HL-60 (cell line): ENCODE measurements at regions not wholly inside any gene's neighbourhood (a gene's known extent, or its start where the extent isn't known, plus 50 kb on each side); places are given as distances from the start of the nearest gene placed in this dataset.

Experiments
- GABPA ChIP-seq: IDR thresholded peaks from 2 replicates; pipeline ENCODE4 v1.6.1; 2012; ENCODE audit warnings: low read depth
- REST ChIP-seq: IDR thresholded peaks from 2 replicates; pipeline ENCODE4 v1.6.1; 2012; ENCODE audit warnings: low read depth; ENCODE audit not compliant: insufficient replicate concordance
- SPI1 ChIP-seq: IDR thresholded peaks from 2 replicates; pipeline ENCODE4 v1.6.1; 2012; ENCODE audit warnings: low read depth, mild to moderate bottlenecking, borderline replicate concordance
- TF ChIP-seq, protein P1 (sequence below): IDR thresholded peaks from one replicate; pipeline ENCODE4 v1.5.1; 2011; ENCODE audit warnings: low read length, control low read depth, inconsistent platforms; ENCODE audit not compliant: insufficient read depth

GRCh38 chr22:27677905-27678458, 123.6 kb downstream of the MN1 start:
- TF ChIP-seq, protein P1, sequence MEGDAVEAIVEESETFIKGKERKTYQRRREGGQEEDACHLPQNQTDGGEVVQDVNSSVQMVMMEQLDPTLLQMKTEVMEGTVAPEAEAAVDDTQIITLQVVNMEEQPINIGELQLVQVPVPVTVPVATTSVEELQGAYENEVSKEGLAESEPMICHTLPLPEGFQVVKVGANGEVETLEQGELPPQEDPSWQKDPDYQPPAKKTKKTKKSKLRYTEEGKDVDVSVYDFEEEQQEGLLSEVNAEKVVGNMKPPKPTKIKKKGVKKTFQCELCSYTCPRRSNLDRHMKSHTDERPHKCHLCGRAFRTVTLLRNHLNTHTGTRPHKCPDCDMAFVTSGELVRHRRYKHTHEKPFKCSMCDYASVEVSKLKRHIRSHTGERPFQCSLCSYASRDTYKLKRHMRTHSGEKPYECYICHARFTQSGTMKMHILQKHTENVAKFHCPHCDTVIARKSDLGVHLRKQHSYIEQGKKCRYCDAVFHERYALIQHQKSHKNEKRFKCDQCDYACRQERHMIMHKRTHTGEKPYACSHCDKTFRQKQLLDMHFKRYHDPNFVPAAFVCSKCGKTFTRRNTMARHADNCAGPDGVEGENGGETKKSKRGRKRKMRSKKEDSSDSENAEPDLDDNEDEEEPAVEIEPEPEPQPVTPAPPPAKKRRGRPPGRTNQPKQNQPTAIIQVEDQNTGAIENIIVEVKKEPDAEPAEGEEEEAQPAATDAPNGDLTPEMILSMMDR = no peak
- TF ChIP-seq SPI1 (no peak), GABPA (no peak), REST (no peak)
